Left cardiac atrium (tissue), 4 donors: ENCODE measurements at regions not wholly inside any gene's neighbourhood (a gene's known extent, or its start where the extent isn't known, plus 50 kb on each side); places are given as distances from the start of the nearest gene placed in this dataset.

Source experiments
- ATAC-seq, 2 donors: fragments of 200-7000 bp; cut with Tn5 transposase; one replicate each; pipeline ENCODE4 v1.9.1; 2020; ENCODE audit warnings: mild to moderate bottlenecking in 2 of 2, moderate library complexity in 2 of 2
- DNase-seq: peaks from one replicate; pipeline ENCODE4 v3.0.0-alpha.2; 2020
- intact Hi-C, 2 donors: fragments of 100-400 bp; cut with DNase I; formaldehyde crosslinking; loops; one replicate each; pipeline versions ENCODE4 v1.14.1 to v1.15.1; 2022 to 2023
- donor health status: DM: no; HTN: yes; CAD: no.
- donor health status: DM: no; HTN: yes; CAD: no; lungs with severe emphysema.
- donor health status: DM: yes; HTN: yes; CAD: no.
- donor health status: Dilated cardiomyopathy.

GRCh38 chr10:108709927-108710722 is 1213.2 kb downstream of the XPNPEP1 start:
- ATAC-seq, result no peak

DNA sequence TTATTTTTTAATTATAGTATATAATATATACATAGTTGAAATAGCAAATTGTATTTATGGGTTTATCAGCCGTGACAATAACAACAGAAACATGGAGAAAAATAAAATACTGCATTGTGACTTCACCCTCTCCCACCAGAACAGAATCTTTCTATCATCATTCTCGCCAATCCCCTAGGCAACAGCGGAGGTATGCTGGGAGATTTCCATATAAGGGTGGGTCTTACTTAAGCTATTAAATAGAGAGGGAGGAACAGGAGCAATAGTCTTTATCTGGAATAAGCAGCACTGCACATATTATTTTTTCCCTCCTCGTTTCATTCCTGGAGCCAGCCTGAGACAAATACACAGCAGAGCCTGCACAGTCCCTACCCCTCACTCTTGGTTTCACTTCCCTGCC is 1214.9 kb downstream of the XPNPEP1 start:
- no peak for ATAC-seq
- intact Hi-C loops, result no loop called here
- no peak for DNase-seq

More at GRCh38 chr10:108709927-108710722, 1213.2 kb downstream of the XPNPEP1 start:
- intact Hi-C loops, result no loop called here
- DNase-seq, result no peak

GRCh38 chr10:108696792-108697477 is 1226.4 kb downstream of the XPNPEP1 start:
- intact Hi-C loops, result no loop called here
- ATAC-seq (no peak), DNase-seq (no peak)

GRCh38 chr10:108691126-108691525 is 1232.2 kb downstream of the XPNPEP1 start:
- ATAC-seq, result no peak
- intact Hi-C loops, result no loop called here
- DNase-seq, result no peak

DNA sequence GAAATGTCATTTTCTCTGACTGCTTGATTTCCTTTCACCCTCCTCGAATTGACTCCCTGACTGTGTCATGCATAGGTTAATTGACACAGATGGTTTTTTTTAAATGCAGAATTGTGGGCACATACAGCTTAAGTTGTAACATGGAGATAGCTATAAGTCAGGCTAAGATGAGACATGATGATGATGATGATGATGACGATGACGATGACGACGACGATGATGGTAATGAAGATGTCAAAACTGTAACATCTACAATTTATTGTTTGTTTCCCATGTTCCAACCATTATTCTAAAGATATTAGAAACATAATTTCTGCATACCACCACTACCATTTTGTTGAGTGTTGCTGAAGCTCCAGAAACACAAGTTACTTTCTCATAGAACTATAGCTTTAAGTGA is 1232.8 kb downstream of the XPNPEP1 start:
- no peak for DNase-seq
- intact Hi-C loops, result no loop called here
- no peak for ATAC-seq

GRCh38 chr10:108689891-108690290 is 1233.4 kb downstream of the XPNPEP1 start:
- intact Hi-C loops, result no loop called here
- ATAC-seq, result no peak
- DNase-seq, result no peak

GRCh38 chr10:108688314-108688713 is 1235.0 kb downstream of the XPNPEP1 start:
- ATAC-seq (no peak), DNase-seq (no peak)
- intact Hi-C loops, result no loop called here

GRCh38 chr10:108685863-108686531 is 1237.3 kb downstream of the XPNPEP1 start:
- intact Hi-C loops, result no loop called here
- ATAC-seq, result no peak
- no peak for DNase-seq

GRCh38 chr10:108684431-108684830 is 1238.9 kb downstream of the XPNPEP1 start:
- intact Hi-C loops, result no loop called here
- no peak for ATAC-seq

DNA sequence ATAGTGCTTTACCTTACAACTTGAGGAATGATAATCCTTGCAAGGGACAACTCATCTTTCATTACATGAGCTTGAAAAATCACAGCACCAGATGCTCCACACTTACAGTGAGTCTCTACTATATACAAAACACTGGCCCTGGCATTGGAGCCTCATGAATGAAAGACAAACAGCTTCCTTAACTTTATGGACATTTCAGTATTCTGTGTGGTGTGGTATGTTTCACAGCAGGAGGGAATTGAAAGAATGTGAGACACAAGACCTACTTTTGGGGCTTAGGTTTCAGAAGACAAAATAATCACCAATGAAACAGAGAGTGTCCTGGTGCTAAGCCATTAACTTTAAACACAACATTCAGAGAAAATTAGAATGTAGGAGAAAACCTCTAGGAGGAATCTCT is 1249.6 kb downstream of the XPNPEP1 start:
- ATAC-seq, result no peak
- no peak for DNase-seq
- intact Hi-C loops, result no loop called here

More at GRCh38 chr10:108684431-108684830, 1238.9 kb downstream of the XPNPEP1 start:
- DNase-seq, result no peak

DNA sequence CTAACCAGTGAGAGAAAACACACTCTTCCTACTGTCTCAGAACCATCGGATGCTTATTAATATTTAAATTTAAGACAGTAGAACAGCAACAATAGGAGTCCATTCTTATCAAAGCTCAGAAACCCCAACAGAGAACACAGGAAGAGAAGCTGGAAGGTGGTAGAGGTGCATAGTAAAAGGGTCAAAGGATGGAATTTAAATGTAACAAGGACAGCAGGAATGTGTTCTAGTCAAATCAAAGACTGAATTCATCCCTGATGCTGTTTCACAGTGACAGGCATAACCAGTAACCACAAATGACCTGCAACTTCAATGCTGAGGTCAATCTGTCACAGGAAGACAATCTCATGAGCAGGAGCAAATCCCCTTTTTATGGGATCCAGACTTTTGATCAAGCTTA is 1259.7 kb downstream of the XPNPEP1 start:
- intact Hi-C loops, result no loop called here
- no peak for ATAC-seq
- no peak for DNase-seq

GRCh38 chr10:108662975-108663374 is 1260.3 kb downstream of the XPNPEP1 start:
- intact Hi-C loops, result no loop called here
- ATAC-seq, result no peak

GRCh38 chr10:108655057-108655456 is 1268.3 kb downstream of the XPNPEP1 start:
- intact Hi-C loops, result no loop called here
- no peak for DNase-seq
- ATAC-seq, result no peak

More at GRCh38 chr10:108662975-108663374, 1260.3 kb downstream of the XPNPEP1 start:
- DNase-seq, result no peak

GRCh38 chr10:108653531-108653930 is 1269.8 kb downstream of the XPNPEP1 start:
- DNase-seq (no peak), ATAC-seq (no peak)
- intact Hi-C loops, result no loop called here

DNA sequence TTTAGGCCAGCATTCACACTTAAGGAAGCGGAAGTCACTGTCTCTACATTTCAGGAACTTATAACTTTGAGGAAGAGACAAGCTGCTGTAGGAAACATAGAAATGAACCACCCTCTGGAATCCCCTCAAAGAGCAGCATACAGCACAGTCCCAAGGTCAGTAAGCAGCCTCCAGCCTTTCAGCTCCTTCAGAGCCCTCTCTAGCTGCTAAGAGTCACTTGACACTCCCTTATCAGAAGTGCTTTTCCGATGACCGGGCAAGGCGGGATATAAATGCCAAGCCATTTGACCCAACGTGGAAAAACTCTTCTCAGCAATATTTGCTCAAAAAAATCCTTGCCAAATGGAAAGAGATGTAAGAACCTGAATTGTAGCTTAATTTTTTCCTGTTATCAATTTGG is 1284.3 kb downstream of the XPNPEP1 start:
- DNase-seq, result no peak
- intact Hi-C loops, result no loop called here
- ATAC-seq, result no peak

DNA sequence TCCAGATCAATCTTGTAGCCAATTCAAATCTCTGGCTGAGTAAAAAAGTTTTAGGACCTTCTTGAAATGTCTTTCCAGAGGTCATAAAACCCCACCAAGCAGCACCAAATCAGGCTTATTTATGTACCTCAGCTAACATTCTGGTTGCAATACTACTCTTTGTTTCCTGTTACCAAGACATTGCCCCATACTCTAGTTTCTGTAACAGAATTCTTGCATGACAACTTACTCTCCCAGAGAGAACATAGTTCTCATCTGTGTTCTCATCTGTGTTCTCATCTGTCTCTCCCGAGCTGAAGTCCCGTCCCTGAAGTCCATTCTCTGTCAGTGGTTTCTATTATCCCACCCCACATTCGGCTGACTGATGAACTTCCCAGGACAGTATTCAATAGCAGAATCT is 1285.1 kb downstream of the XPNPEP1 start:
- DNase-seq, result no peak
- no peak for ATAC-seq
- intact Hi-C loops, result no loop called here

GRCh38 chr10:108633046-108633445 is 1290.3 kb downstream of the XPNPEP1 start:
- intact Hi-C loops, result no loop called here
- ATAC-seq (no peak), DNase-seq (no peak)

DNA sequence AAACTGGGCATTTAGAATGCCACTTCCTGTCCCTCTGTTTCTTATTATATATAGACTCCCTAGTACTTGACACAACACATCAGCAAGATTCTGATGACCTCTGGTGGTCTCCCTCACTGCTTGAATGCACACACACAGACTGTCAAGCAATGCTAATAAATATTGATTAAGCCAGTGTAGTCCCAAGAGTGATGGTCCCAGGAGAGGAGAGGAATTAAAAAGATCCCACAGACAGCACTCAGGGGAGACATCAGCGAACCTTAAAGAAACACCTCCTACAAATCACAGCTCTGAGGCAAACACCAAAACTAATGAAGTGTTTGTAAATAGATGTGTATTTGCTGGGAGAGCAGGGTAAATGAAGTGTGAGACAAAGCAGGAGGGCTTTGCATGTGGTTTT is 1291.2 kb downstream of the XPNPEP1 start:
- intact Hi-C loops, result no loop called here
- ATAC-seq (no peak), DNase-seq (no peak)

DNA sequence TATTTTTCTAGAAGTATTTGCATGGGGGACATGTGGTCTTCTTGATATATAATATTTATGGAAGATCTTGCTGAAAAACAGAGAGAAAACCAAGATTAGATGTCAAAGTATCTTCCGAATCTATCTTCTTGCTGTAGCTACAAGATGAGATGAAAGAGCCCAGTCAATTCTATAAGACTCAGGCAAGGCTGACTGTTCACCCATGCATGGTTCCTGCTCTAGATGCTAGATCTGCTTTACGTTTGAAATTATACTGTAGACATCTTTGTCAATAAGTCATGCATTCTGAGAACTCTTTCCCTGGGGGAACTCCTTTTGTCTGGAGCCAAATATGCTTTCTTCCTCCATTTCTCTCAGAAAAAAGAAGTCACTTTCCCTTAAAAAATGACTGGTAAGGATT is 1292.0 kb downstream of the XPNPEP1 start:
- ATAC-seq, result no peak
- intact Hi-C loops, result no loop called here
- no peak for DNase-seq

DNA sequence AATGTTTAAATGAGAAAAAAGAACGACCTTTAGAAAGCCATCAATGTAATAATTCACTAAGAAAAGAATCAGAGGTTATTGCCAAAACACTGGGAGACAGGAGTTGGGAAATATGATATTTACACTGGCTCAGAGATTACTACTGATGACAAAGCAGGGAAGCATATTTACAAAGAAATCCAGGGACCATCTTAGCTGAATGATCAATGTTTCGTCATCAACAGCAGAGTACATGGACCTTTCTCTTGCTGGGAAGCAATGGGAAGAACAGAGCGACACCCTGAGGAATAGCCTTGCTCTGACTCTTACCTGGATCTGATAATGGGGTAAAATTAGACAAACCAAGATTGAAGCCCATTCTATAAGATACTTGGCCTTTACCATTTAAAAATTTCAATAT is 1293.5 kb downstream of the XPNPEP1 start:
- no peak for DNase-seq
- no peak for ATAC-seq
- intact Hi-C loops, result no loop called here
